Fibroblast of gingiva (primary cell): ENCODE measurements at regions not wholly inside any gene's neighbourhood (a gene's known extent, or its start where the extent isn't known, plus 50 kb on each side); places are given as distances from the start of the nearest gene placed in this dataset.
A peak's percentile ranks its signal among the peaks of the same experiment; 100 is the strongest.
"Not testable (repeated sequence)": the region's sequence is repeated elsewhere in the genome, so short reads cannot be mapped to it uniquely, and the experiment has no call there.

Experiments used
- DNase-seq: peaks from one replicate; pipeline ENCODE4 v3.0.0-alpha.2; 2011; ENCODE audit warnings: low read depth

- DNase-seq, result no peak
Observed at GRCh38 chr4:84003046-84003445, 467.1 kb downstream of the GPAT3 start.

DNA sequence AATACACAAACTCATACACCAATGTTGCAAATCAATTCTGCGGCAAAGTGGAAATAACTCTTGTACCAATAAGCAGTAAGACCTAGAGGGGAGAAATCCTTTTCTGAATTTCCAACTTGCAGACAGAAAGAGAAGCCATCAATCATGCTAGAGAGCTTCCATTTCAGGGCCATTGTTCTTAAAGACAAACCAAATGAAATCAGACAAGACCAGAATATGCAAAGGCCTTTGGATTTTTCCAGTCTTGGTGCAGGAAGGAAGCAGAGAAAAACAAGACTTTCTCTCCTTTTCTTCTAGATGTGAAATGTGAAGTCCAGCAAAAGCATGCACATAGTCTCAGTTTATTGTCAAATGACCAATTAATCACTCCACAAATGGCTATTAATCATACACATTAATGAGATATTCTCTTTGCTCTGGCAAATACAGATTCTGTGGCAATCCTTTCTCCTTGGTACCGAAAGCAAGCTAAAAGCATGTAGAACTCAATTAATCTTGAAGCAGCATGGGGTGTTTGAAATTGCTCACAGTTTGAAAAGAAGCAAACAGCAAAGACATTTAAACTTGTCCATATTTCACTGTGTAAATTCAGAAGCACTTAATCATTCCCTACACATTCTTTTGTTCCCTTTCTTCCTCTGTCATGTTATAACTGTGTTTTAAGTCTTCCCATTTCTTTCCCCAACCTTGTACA lies 466.1 kb downstream of the GPAT3 start:
- DNase-seq, result no peak

GRCh38 chr4:83996254-83996653 lies 460.3 kb downstream of the GPAT3 start:
- no peak for DNase-seq

DNA sequence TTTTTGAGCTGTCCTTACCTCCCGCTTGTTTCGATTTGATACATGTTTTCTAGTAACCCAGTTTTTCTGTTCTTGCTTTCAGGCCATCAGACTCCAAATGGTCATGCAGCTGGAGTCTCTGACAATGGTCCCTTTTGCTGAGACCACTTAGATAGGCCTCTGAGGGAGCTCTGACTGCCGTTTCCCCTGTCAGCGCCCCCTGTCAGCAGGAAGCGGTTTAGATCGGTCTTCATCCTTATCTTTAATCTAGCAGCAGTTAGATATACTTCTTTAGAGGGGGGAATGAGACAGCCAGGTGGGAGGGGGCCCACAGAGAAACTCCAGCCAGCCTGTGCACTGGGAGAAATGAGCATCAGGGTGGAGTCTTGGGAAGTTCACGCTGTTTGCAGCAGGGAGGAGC lies 457.9 kb downstream of the GPAT3 start:
- no peak for DNase-seq

- DNase-seq, result no peak
Observed at GRCh38 chr4:83989835-83990234, 453.9 kb downstream of the GPAT3 start.

DNA sequence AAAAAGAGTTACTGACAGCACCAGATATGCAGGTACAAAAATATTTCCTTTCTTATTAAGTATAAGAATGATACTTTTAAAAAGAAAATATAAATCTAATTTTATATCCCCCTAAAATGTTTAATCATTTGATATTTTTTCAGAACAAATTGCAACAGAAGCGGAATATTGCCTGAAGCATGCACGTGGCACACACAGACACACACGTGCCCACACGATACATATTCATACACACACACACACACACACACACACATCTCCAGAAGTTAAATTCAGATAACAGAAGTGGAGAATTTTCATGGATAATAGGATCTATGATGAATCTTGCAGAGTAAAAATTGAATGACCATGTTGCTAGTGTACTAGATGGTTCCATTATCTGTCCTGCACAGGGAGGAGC lies 445.2 kb downstream of the GPAT3 start:
- no peak for DNase-seq

- DNase-seq, result no peak
Observed at GRCh38 chr4:83979773-83980172, 443.9 kb downstream of the GPAT3 start.

GRCh38 chr4:83974111-83974780 lies 438.3 kb downstream of the GPAT3 start:
- no peak for DNase-seq

GRCh38 chr4:83964996-83965541 lies 429.2 kb downstream of the GPAT3 start:
- DNase-seq, result no peak

DNA sequence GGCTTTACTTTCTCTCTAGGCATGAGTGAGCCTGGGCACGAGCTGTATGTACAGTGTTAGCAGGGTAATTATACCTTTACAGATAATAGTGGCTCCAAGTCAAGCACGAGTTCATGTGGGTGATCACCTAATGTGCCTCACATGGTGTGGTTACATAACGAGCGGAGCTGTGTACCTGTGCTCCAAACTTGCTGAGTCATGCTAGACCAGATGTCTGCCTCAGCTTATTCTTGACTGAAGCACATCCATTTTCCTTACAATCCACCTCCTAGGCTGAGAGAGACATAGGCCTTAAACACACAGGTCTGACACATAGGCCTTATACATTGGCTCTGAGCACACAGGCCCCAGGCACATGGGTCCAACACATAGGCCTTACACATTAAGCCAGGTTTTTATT lies 426.6 kb downstream of the GPAT3 start:
- DNase-seq, result no peak

DNA sequence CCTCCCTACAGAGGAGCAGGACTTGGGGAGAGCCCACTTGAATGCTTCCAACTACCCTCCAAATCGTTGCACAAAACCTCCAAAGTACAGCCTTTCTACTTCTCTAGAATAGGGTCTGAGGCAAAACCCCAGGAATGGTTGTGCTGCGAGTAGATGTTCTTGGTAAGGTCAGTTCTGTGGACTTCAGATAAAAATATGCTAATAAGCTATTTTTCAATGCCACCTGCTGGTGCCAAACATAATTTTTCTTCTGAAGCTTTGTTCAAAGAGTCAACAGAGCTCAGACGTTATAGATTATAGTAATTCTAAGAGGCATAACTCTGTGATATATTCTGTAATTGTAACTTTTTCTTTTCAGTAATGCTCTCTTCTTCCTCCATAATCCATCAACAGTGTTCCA lies 425.7 kb downstream of the GPAT3 start:
- peak; percentile 19 for DNase-seq

DNA sequence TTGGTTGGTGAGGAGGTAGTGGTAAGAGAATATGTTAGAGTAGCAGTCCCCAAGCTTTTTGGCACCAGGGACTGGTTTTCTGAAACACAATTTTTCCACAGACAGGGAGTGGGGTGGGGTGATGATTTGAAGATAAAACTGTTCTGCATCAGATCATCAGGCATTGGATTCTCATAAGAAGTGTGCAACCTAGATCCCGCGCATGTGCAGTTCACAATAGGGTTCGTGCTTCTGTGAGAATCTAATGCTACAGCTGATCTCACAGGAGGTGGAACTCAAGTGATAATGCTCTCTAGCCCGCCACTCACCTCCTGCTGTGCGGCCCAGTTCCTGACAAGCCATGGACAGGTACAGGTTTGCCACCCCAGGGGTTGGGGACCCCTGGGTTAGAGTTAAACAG lies 423.3 kb downstream of the GPAT3 start:
- no peak for DNase-seq

DNA sequence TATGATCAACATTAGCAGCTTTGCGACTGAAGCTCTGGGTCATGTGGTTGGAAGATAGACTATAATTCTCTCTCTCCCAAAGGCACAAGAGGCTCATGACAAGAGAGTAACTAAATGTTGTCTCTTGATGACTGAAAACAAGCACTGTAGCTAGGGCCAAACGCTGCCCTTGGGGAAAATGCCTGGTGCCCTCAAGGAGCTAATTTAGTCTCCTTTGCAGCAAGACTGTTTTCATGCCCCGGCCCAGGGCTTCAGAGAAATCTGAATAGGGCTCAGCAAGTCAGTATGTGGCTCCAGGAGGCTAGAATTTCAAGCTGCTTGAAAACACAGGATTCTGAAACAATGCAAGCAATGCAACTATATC lies 411.9 kb downstream of the GPAT3 start:
- DNase-seq, result no peak

DNA sequence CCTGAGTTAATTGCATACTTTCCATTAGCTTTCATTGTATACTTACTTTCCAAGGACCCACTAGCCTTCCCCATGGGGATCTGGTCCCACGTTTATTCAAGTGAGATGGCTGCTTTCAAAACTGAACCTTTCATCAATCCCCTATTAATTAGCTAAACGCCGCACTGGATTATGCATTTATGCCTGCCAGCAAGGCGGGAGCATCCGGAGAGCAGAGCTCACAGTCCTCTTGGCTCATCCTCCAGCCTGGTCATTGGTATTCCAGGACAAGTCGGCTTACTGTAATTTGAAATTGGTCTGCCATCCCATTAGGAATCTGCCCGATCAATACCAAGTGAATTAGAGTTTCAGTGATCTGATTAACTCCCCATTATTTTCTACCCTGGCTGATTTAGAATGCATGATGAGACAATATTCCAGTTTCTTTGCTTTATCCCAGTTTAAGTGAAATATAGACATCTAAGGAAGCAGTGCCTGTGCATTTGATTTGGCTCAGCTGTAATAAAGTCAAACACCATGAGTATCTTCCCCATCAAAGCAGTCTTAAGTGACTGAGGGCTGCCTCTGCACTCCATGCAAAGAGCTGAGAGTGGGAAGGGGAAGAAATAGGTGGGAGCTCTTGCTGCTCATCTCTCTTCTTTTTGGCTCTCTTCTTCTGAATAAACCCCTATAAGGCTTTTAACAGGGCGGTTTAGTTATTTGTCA lies 411.4 kb downstream of the GPAT3 start:
- no peak for DNase-seq

GRCh38 chr4:83943691-83944090 lies 407.8 kb downstream of the GPAT3 start:
- not testable (repeated sequence) for DNase-seq

DNA sequence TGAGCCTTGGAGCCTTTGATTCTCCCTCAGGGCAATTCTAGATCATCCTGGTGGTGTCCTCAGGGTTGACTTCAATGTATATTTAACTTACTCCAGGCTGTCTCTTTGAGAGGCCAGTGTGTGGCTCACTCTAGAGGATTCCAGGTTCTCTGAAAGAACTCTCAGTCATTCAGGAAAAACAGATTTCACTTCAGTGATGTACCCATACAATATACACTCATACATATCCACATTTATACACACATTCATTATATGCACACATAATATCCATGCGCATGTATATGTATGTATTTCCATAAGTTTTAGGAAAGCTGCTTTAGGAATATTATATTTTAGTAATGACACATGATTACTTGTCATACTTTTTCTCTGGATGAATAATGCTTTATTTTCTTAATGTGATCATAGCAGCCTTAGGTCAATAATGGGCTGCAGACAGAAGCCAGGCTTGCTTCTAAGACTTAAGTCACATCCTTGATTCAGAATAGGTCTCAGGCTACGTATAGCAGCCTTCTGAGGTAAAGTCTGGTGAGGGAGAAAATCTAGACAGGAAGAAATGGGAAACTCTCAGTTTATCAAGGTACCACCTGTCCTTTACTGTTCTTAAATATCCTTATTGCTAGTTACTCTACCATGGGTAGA lies 397.0 kb downstream of the GPAT3 start:
- no peak for DNase-seq

- no peak for DNase-seq
Observed at GRCh38 chr4:83931659-83932438, 395.9 kb downstream of the GPAT3 start.

- no peak for DNase-seq
Observed at GRCh38 chr4:83929550-83929949, 393.6 kb downstream of the GPAT3 start.

DNA sequence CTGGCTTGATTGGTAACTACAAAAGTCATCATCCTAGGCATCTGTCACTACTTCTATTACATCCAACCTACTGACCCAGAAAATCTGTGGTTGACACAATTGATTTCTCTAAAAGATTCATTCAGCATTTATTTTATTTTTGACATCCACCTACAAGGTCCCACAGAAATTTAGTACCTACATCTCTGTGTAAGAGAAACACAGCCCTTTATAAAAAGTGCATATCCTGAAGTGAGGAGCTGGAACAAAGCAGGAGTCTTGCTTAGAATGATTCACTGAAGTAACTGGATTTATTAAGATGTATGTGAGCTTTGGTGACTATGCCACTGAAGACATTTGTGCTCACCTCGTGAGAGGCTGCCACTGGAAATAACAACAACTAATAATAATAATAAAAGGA lies 391.0 kb downstream of the GPAT3 start:
- no peak for DNase-seq

DNA sequence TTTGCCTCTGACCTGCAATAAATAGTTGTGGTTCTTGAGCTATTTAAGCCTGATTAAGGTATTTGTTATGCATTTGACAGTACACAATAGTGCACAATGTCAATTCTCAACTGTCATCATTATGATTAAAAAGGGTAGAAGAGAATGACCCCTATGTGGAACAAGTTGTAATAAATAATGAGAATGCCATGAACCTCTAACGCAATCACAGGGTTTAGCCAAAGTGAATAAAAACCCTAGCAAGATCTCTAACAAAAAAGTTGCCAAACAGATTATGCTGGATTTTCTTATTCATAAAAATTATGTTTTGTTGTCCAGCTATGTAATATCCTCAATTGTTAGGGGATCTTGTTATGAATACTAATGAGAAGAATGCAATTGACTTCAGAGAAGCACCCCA lies 387.4 kb downstream of the GPAT3 start:
- DNase-seq, result no peak

- no peak for DNase-seq
Observed at GRCh38 chr4:83922402-83922801, 386.5 kb downstream of the GPAT3 start.

DNA sequence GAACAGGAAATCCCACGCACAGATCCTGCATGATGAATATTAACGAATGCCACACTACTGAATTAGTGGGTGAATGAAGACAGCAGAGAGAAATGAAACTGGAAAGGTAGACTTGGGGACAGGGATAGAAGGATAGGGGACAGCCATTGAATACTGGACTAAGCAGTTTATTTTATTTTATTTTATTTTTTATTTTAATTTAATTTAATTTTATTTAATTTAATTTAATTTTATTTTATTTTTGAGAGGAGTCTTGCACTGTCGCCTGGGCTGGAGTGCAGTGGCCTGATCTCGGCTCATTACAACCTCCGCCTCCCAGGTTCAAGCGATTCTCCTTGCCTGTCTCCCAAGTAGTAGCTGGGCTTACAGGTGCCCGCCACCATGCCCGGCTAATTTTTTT lies 385.2 kb downstream of the GPAT3 start:
- DNase-seq, result no peak
